NT2/D1 (cell line): ENCODE measurements at regions not wholly inside any gene's neighbourhood (a gene's known extent, or its start where the extent isn't known, plus 50 kb on each side); places are given as distances from the start of the nearest gene placed in this dataset.

ENCODE experiments used
- SUZ12 ChIP-seq: IDR thresholded peaks from 2 replicates; pipeline ENCODE4 v1.6.1; 2011; ENCODE audit not compliant: insufficient read length, insufficient read depth; ENCODE audit errors: extremely low read depth
- YY1 ChIP-seq: IDR thresholded peaks from 2 replicates; pipeline ENCODE4 v1.6.1; 2011; ENCODE audit not compliant: insufficient read length, insufficient read depth
- ZNF274 ChIP-seq: IDR thresholded peaks from 2 replicates; pipeline ENCODE4 v1.6.1; 2011; ENCODE audit warnings: mild to moderate bottlenecking, low read depth, low read length

GRCh38 chr10:128438417-128439063, 312.3 kb upstream of the MKI67 start:
- TF ChIP-seq YY1 = no peak
- TF ChIP-seq ZNF274 = no peak
- no peak for TF ChIP-seq SUZ12
